NCI-H2107 treated with DMSO at 0.1 percent for 48 hours (cell line): ENCODE measurements at regions not wholly inside any gene's neighbourhood (a gene's known extent, or its start where the extent isn't known, plus 50 kb on each side); places are given as distances from the start of the nearest gene placed in this dataset.
"Not testable (repeated sequence)": the region's sequence is repeated elsewhere in the genome, so short reads cannot be mapped to it uniquely, and the experiment has no call there.

Source experiments
- DNase-seq: peaks from one replicate; lab custom pipeline; 2025; ENCODE audit not compliant: unreplicated experiment; lab: John Stamatoyannopoulos, UW

GRCh38 chr14:34103176-34103575, 152.3 kb upstream of the EGLN3 start:
- no peak for DNase-seq

- peak; percentile 41 for DNase-seq
These were observed 148.8 kb upstream of the EGLN3 start for GRCh38 chr14:34099635-34100034.

GRCh38 chr14:34098985-34099349, 148.1 kb upstream of the EGLN3 start:
- DNase-seq, result no peak

GRCh38 chr14:34098045-34098984, 147.4 kb upstream of the EGLN3 start:
- peak; percentile 24 for DNase-seq

- DNase-seq, result no peak
These were observed 146.8 kb upstream of the EGLN3 start for GRCh38 chr14:34097644-34098043.

- no peak for DNase-seq
These were observed 143.5 kb upstream of the EGLN3 start for GRCh38 chr14:34094384-34094783.

- no peak for DNase-seq
These were observed 143.0 kb upstream of the EGLN3 start for GRCh38 chr14:34093883-34094282.

GRCh38 chr14:34090451-34090850, 139.6 kb upstream of the EGLN3 start:
- no peak for DNase-seq

GRCh38 chr14:34088914-34089313, 138.0 kb upstream of the EGLN3 start:
- no peak for DNase-seq

GRCh38 chr14:34087571-34087970, 136.7 kb upstream of the EGLN3 start:
- DNase-seq, result no peak

- no peak for DNase-seq
These were observed 135.4 kb upstream of the EGLN3 start for GRCh38 chr14:34086223-34086757.

- no peak for DNase-seq
These were observed 134.8 kb upstream of the EGLN3 start for GRCh38 chr14:34085695-34086094.

GRCh38 chr14:34081576-34082136, 130.8 kb upstream of the EGLN3 start:
- DNase-seq, result peak; percentile 89

- DNase-seq, result no peak
These were observed 130.3 kb upstream of the EGLN3 start for GRCh38 chr14:34081101-34081575.

GRCh38 chr14:34079643-34080042, 128.8 kb upstream of the EGLN3 start:
- DNase-seq, result not testable (repeated sequence)

- no peak for DNase-seq
These were observed 127.4 kb upstream of the EGLN3 start for GRCh38 chr14:34078117-34078743.

GRCh38 chr14:34075826-34076225, 125.0 kb upstream of the EGLN3 start:
- no peak for DNase-seq

GRCh38 chr14:34075042-34075744, 124.3 kb upstream of the EGLN3 start:
- DNase-seq, result peak; percentile 57

- no peak for DNase-seq
These were observed 122.0 kb upstream of the EGLN3 start for GRCh38 chr14:34072921-34073320.

GRCh38 chr14:34072401-34072800, 121.5 kb upstream of the EGLN3 start:
- DNase-seq, result no peak

GRCh38 chr14:34070917-34071407, 120.1 kb upstream of the EGLN3 start:
- no peak for DNase-seq
